ENCODE measurements at regions not wholly inside any gene's neighbourhood (a gene's known extent, or its start where the extent isn't known, plus 50 kb on each side); places are given as distances from the start of the nearest gene placed in this dataset.
"Not testable (repeated sequence)": the region's sequence is repeated elsewhere in the genome, so short reads cannot be mapped to it uniquely, and the experiment has no call there.

- TF ChIP-seq REST (IDR thresholded peaks at IDR 0.05; ENCODE audit: insufficient read depth in 1 of 2, low read depth in 2 of 2, low read length in 1 of 2) (no peak), CTCF (IDR thresholded peaks at IDR 0.05) (no peak), SIN3A (IDR thresholded peaks at IDR 0.05; ENCODE audit: borderline replicate concordance, insufficient read depth, low read depth, low read length) (no peak), POLR2AphosphoS5 (IDR thresholded peaks at IDR 0.05; ENCODE audit: low read depth, low read length) (no peak), TCF7L2 (IDR thresholded peaks at IDR 0.05; ENCODE audit: low read depth, low read length) (no peak)
- Histone ChIP-seq H3K36me3 (ENCODE audit: control insufficient read depth, insufficient read depth, low read length) (no peaks in the 10 kb centered on the region), H3K4me3 (ENCODE audit: low read depth in 2 of 2, low read length in 2 of 2) (no peak overlapping the region), H3K27ac (ENCODE audit: low read length) (no peak overlapping the region), H3K27me3 (ENCODE audit: control insufficient read depth, insufficient read depth, low read length) (no peaks in the 10 kb centered on the region), H3K9me3 (ENCODE audit: control insufficient read depth, insufficient read depth, low read depth, low read length) (no peaks in the 10 kb centered on the region), H3K4me1 (ENCODE audit: control insufficient read depth, insufficient read depth, low read length) (peaks cover 8% of the 10 kb centered on the region)
- POLR2A ChIA-PET, result no interaction called here
- intact Hi-C loops (cut with micrococcal nuclease; ENCODE audit: unreplicated experiment) (no loop called here), in situ Hi-C loops (cut with HindIII; ENCODE audit: low pct_unique_long_range_greater_than_20kb, low sequenced_read_pairs) (no loop called here)
- ATAC-seq (no peak), DNase-seq (ENCODE audit: low read depth, low spot score) (no peak)
- no TSS peak for BruUV-seq (replicated peaks)
- CTCF ChIA-PET, result no interaction called here
Measured at GRCh38 chr2:111537078-111537655, 346.8 kb downstream of the ANAPC1 start.

GRCh38 chr2:111539991-111540390 is 344.0 kb downstream of the ANAPC1 start:
- H3K4me3 ChIP-seq (ENCODE audit: low read depth in 2 of 2, low read length in 2 of 2); H3K27ac ChIP-seq (ENCODE audit: low read length); H3K4me1 ChIP-seq (ENCODE audit: control insufficient read depth, insufficient read depth, low read length); CTCF ChIA-PET; intact Hi-C loops (cut with micrococcal nuclease; ENCODE audit: unreplicated experiment); DNase-seq (ENCODE audit: low read depth, low spot score); H3K36me3 ChIP-seq (ENCODE audit: control insufficient read depth, insufficient read depth, low read length); H3K27me3 ChIP-seq (ENCODE audit: control insufficient read depth, insufficient read depth, low read length); BruUV-seq (replicated peaks); H3K9me3 ChIP-seq (ENCODE audit: control insufficient read depth, insufficient read depth, low read depth, low read length); in situ Hi-C loops (cut with HindIII; ENCODE audit: low pct_unique_long_range_greater_than_20kb, low sequenced_read_pairs); ATAC-seq; POLR2A ChIA-PET: not testable (repeated sequence)

- H3K27me3 ChIP-seq (ENCODE audit: control insufficient read depth, insufficient read depth, low read length); H3K27ac ChIP-seq (ENCODE audit: low read length); POLR2A ChIA-PET; H3K4me1 ChIP-seq (ENCODE audit: control insufficient read depth, insufficient read depth, low read length); H3K9me3 ChIP-seq (ENCODE audit: control insufficient read depth, insufficient read depth, low read depth, low read length); H3K36me3 ChIP-seq (ENCODE audit: control insufficient read depth, insufficient read depth, low read length); BruUV-seq (replicated peaks); intact Hi-C loops (cut with micrococcal nuclease; ENCODE audit: unreplicated experiment); in situ Hi-C loops (cut with HindIII; ENCODE audit: low pct_unique_long_range_greater_than_20kb, low sequenced_read_pairs); CTCF ChIA-PET; DNase-seq (ENCODE audit: low read depth, low spot score); H3K4me3 ChIP-seq (ENCODE audit: low read depth in 2 of 2, low read length in 2 of 2): not testable (repeated sequence)
- peak; percentile 49; the same call in 1 of the 2 replicates for ATAC-seq
Measured at GRCh38 chr2:111542120-111542774, 341.7 kb downstream of the ANAPC1 start.

DNA sequence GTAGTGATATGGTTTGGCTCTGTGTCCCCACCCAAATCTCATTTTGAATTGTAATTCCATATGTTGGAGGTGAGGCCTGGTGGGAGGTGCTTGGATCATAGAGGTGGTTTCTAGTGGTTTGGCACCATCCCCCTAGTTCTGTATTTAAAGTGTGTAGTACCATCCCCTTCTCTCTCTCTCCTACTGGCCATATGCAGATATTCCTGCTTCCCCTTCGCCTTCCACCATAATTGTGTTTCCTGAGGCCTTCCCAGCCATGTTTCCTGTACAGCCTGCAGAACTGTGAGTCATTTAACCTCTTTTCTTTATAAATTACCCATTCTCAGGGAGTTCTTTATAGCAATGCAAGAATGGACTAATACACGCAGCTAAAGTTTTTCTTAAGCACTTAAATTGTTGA is 340.0 kb downstream of the ANAPC1 start:
- in situ Hi-C loops (cut with HindIII; ENCODE audit: low pct_unique_long_range_greater_than_20kb, low sequenced_read_pairs); H3K36me3 ChIP-seq (ENCODE audit: control insufficient read depth, insufficient read depth, low read length); POLR2A ChIA-PET; intact Hi-C loops (cut with micrococcal nuclease; ENCODE audit: unreplicated experiment); CTCF ChIA-PET; H3K4me3 ChIP-seq (ENCODE audit: low read depth in 2 of 2, low read length in 2 of 2); H3K4me1 ChIP-seq (ENCODE audit: control insufficient read depth, insufficient read depth, low read length); H3K9me3 ChIP-seq (ENCODE audit: control insufficient read depth, insufficient read depth, low read depth, low read length); H3K27me3 ChIP-seq (ENCODE audit: control insufficient read depth, insufficient read depth, low read length); BruUV-seq (replicated peaks); DNase-seq (ENCODE audit: low read depth, low spot score); H3K27ac ChIP-seq (ENCODE audit: low read length); ATAC-seq: not testable (repeated sequence)

GRCh38 chr2:111545723-111546431 is 338.1 kb downstream of the ANAPC1 start:
- in situ Hi-C loops (cut with HindIII; ENCODE audit: low pct_unique_long_range_greater_than_20kb, low sequenced_read_pairs); POLR2A ChIA-PET; intact Hi-C loops (cut with micrococcal nuclease; ENCODE audit: unreplicated experiment): not testable (repeated sequence)

More at GRCh38 chr2:111545723-111546431, 338.1 kb downstream of the ANAPC1 start:
- H3K4me1 ChIP-seq (ENCODE audit: control insufficient read depth, insufficient read depth, low read length); H3K27ac ChIP-seq (ENCODE audit: low read length); H3K4me3 ChIP-seq (ENCODE audit: low read depth in 2 of 2, low read length in 2 of 2); CTCF ChIA-PET; H3K9me3 ChIP-seq (ENCODE audit: control insufficient read depth, insufficient read depth, low read depth, low read length); H3K36me3 ChIP-seq (ENCODE audit: control insufficient read depth, insufficient read depth, low read length); DNase-seq (ENCODE audit: low read depth, low spot score); H3K27me3 ChIP-seq (ENCODE audit: control insufficient read depth, insufficient read depth, low read length); BruUV-seq (replicated peaks): not testable (repeated sequence)
- ATAC-seq, result peak; percentile 35
